CD4-positive, alpha-beta memory T cell (primary cell): ENCODE measurements at regions not wholly inside any gene's neighbourhood (a gene's known extent, or its start where the extent isn't known, plus 50 kb on each side); places are given as distances from the start of the nearest gene placed in this dataset.
"Not testable (repeated sequence)": the region's sequence is repeated elsewhere in the genome, so short reads cannot be mapped to it uniquely, and the experiment has no call there.

Experiments used
- CTCF ChIA-PET: fragments of 350-600 bp; sonication (Branson Sonifier 250); formaldehyde crosslinking; loops from one replicate; lab custom pipeline; 2021; ENCODE audit warnings: inconsistent platforms; ENCODE audit not compliant: partially characterized antibody; lab: Charles Lee
- POLR2A ChIA-PET: fragments of 350-600 bp; sonication (Branson Sonifier 250); formaldehyde crosslinking; loops from one replicate; lab custom pipeline; 2021; ENCODE audit not compliant: partially characterized antibody; lab: Charles Lee
- DNase-seq, 5 donors: peaks; one replicate each; pipeline versions ENCODE4 v3.0.0 to v3.0.0-alpha.2; 2020 to 2022; ENCODE audit warnings: mixed read lengths in 1 of 5
- H3K27ac ChIP-seq: one replicate; pipeline ENCODE4 v1.7.0; 2013; ENCODE audit warnings: low read depth, low read length
- H3K27me3 ChIP-seq: 2 replicates; pipeline ENCODE4 v1.7.0; 2013; ENCODE audit warnings: mild to moderate bottlenecking, low read length, moderate library complexity; ENCODE audit not compliant: insufficient read depth
- H3K36me3 ChIP-seq: 2 replicates; pipeline ENCODE4 v1.7.0; 2013; ENCODE audit warnings: mild to moderate bottlenecking, low read length, moderate library complexity; ENCODE audit not compliant: insufficient read depth
- H3K4me1 ChIP-seq: 2 replicates; pipeline ENCODE4 v1.7.0; 2013; ENCODE audit warnings: mild to moderate bottlenecking, low read length, moderate library complexity; ENCODE audit not compliant: insufficient read depth
- H3K4me3 ChIP-seq, 2 donors: one replicate each; pipeline ENCODE4 v1.7.0; 2013; ENCODE audit warnings: low read length in 2 of 2, mild to moderate bottlenecking in 1 of 2
- H3K9me3 ChIP-seq, 2 donors: one replicate each; pipeline ENCODE4 v1.7.0; 2013; ENCODE audit warnings: low read length in 2 of 2, control low read depth in 1 of 2; ENCODE audit not compliant: control insufficient read depth in 1 of 2
- H3K27ac Mint-ChIP-seq, 7 donors: one replicate each; pipeline ENCODE4 v1.8.0; 2020 to 2021; ENCODE audit warnings: mixed read lengths in 7 of 7, mild to moderate bottlenecking in 6 of 7, inconsistent platforms in 3 of 7, moderate library complexity in 3 of 7
- H3K27me3 Mint-ChIP-seq, 2 donors: one replicate each; pipeline ENCODE4 v1.8.0; 2020 to 2021; ENCODE audit warnings: mixed read lengths in 2 of 2
- H3K36me3 Mint-ChIP-seq, 2 donors: one replicate each; pipeline ENCODE4 v1.8.0; 2020 to 2021; ENCODE audit warnings: mixed read lengths in 2 of 2, inconsistent platforms in 1 of 2, mild to moderate bottlenecking in 1 of 2
- H3K4me1 Mint-ChIP-seq, 4 donors: one replicate each; pipeline ENCODE4 v1.8.0; 2020 to 2021; ENCODE audit warnings: mixed read lengths in 4 of 4, mild to moderate bottlenecking in 1 of 4
- H3K4me3 Mint-ChIP-seq, 8 donors: one replicate each; pipeline ENCODE4 v1.8.0; 2020 to 2021; ENCODE audit warnings: mixed read lengths in 8 of 8, mild to moderate bottlenecking in 7 of 8, moderate library complexity in 6 of 8, inconsistent platforms in 3 of 8
- H3K9me3 Mint-ChIP-seq, 8 donors: one replicate each; pipeline ENCODE4 v1.8.0; 2020 to 2021; ENCODE audit warnings: mixed read lengths in 8 of 8, mild to moderate bottlenecking in 5 of 8, inconsistent platforms in 3 of 8, moderate library complexity in 1 of 8
- intact Hi-C: fragments of 100-400 bp; cut with micrococcal nuclease; formaldehyde crosslinking; loops from one replicate; pipeline ENCODE4 v1.15.1; 2023

DNA sequence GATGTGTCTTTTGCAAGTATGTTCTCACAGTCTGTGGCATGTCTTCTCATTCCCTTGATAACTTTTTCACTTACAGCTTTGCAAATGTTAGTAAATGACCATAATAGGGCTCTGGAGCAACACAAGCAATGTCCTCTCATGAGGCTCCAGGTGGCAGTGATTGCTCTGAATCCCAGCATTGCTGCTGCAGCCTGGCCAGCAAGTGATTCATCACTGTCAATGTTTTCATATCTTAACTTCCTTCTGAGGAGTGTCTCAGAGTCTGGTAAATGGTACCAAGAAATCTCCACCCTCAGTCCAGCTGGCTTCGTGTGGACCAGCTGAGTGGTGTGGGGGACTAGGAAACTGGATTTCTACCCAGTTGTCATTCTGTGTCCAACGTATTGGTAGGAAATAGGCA lies 139.6 kb downstream of the MYLK4 start:
- H3K27me3 ChIP-seq: no peaks in the 10 kb centered on the region
- Mint-ChIP-seq H3K4me3 (no peak overlapping the region), H3K27me3 (peaks cover 2 to 15% of the 10 kb centered on the region in 2 donors), H3K36me3 (no peaks in the 10 kb centered on the region), H3K9me3 (peaks cover 0 to 7% (median 2%) of the 10 kb centered on the region in 8 donors), H3K4me1 (no peaks in the 10 kb centered on the region), H3K27ac (no peak overlapping the region)
- no peak overlapping the region for H3K27ac ChIP-seq
- DNase-seq: no peak
- no peaks in the 10 kb centered on the region for H3K9me3 ChIP-seq
- ChIA-PET CTCF (no interaction called here), POLR2A (no interaction called here)
- no peaks in the 10 kb centered on the region for H3K36me3 ChIP-seq
- no peaks in the 10 kb centered on the region for H3K4me1 ChIP-seq
- intact Hi-C loops: no loop called here
- no peak overlapping the region for H3K4me3 ChIP-seq

DNA sequence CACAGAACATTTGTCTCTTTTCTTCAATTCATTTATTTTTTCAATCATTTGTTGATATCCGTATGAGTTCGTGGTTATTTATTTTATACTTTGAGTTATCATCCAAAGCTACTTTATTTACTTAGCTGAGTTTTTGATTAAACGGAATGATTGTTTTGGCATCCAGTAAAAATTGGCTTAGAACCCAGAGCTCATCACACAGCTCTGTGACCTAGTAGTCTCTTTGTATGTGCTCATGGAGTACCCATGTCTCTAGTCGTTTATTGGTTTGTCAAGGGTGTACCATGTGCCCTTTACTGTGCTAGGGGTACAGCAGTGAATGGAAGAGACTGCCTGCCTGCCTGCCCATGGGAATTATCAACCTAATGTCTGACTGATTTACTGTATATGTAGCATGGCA lies 142.2 kb downstream of the MYLK4 start:
- H3K27ac ChIP-seq: no peak overlapping the region
- DNase-seq: no peak
- no peaks in the 10 kb centered on the region for H3K36me3 Mint-ChIP-seq
- ChIA-PET POLR2A (no interaction called here), CTCF (interaction anchor here (2.6 kb wide), 1 partner anchor 26 kb away, joined by 8 read pairs; no protein-coding TSS in a partner anchor)
- no peaks in the 10 kb centered on the region for H3K4me1 Mint-ChIP-seq
- H3K36me3 ChIP-seq: no peaks in the 10 kb centered on the region
- H3K9me3 ChIP-seq: no peaks in the 10 kb centered on the region
- H3K4me3 ChIP-seq: no peak overlapping the region
- H3K27me3 Mint-ChIP-seq: peaks cover 2 to 10% of the 10 kb centered on the region in 2 donors
- H3K9me3 Mint-ChIP-seq: no peaks in the 10 kb centered on the region
- no peak overlapping the region for H3K27ac Mint-ChIP-seq
- intact Hi-C loops: no loop called here
- H3K27me3 ChIP-seq: no peaks in the 10 kb centered on the region
- H3K4me1 ChIP-seq: no peaks in the 10 kb centered on the region
- no peak overlapping the region for H3K4me3 Mint-ChIP-seq

DNA sequence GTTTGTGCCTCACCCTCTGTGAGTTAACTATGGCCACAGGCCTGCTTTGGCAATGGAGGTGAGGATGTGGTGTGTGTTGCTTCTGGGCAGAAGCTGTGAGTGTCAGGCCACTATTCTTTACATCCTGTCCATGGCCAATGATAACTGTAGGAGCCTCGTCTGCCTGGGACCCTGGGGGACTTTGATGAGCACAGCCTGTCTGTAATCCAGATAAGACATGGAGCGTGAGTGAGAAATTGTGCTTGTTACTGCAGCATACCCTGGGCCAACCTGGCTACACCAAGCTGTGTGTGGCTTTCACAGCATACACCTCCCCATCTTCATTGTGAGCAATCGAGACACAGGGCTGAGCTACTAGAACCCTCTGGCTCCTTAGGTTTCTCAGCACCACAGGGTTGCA lies 150.4 kb downstream of the MYLK4 start:
- no peaks in the 10 kb centered on the region for H3K9me3 ChIP-seq
- no peaks in the 10 kb centered on the region for H3K4me1 ChIP-seq
- no peaks in the 10 kb centered on the region for H3K27me3 ChIP-seq
- H3K27ac ChIP-seq: no peak overlapping the region
- H3K4me3 ChIP-seq: no peak overlapping the region
- ChIA-PET CTCF (no interaction called here), POLR2A (no interaction called here)
- intact Hi-C loops: no loop called here
- Mint-ChIP-seq H3K27ac (no peak overlapping the region), H3K36me3 (no peaks in the 10 kb centered on the region), H3K9me3 (peaks cover 0 to 2% (median 0%) of the 10 kb centered on the region in 8 donors), H3K27me3 (peaks cover 5 to 9% of the 10 kb centered on the region in 2 donors), H3K4me1 (no peaks in the 10 kb centered on the region), H3K4me3 (no peak overlapping the region)
- H3K36me3 ChIP-seq: no peaks in the 10 kb centered on the region
- no peak for DNase-seq

DNA sequence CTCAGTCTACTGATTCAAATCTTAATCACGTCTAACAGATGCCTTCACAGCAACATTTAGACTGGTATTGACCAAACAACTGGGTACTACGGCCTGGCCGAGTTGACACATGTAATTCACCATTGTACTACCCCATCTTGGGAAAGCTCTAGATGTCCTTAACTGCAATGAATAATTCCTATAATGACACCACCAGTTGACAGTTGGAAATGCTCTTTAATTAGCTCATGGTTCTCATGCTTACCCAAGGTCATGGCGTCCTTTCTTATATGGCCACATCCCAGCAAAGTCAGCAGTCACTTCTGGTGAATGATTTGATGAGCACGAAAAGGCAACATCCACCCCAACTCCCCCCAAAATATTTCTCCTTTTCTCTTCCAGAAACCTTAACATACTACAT lies 150.9 kb downstream of the MYLK4 start:
- no peaks in the 10 kb centered on the region for H3K36me3 ChIP-seq
- no peaks in the 10 kb centered on the region for H3K27me3 ChIP-seq
- no peak overlapping the region for H3K4me3 ChIP-seq
- Mint-ChIP-seq H3K27ac (no peak overlapping the region), H3K27me3 (peaks cover 7 to 13% of the 10 kb centered on the region in 2 donors), H3K9me3 (peaks cover 0 to 2% (median 0%) of the 10 kb centered on the region in 8 donors), H3K4me1 (no peaks in the 10 kb centered on the region), H3K36me3 (no peaks in the 10 kb centered on the region), H3K4me3 (no peak overlapping the region)
- no peaks in the 10 kb centered on the region for H3K9me3 ChIP-seq
- ChIA-PET CTCF (no interaction called here), POLR2A (no interaction called here)
- H3K4me1 ChIP-seq: no peaks in the 10 kb centered on the region
- H3K27ac ChIP-seq: no peak overlapping the region
- no peak for DNase-seq
- intact Hi-C loops: no loop called here

DNA sequence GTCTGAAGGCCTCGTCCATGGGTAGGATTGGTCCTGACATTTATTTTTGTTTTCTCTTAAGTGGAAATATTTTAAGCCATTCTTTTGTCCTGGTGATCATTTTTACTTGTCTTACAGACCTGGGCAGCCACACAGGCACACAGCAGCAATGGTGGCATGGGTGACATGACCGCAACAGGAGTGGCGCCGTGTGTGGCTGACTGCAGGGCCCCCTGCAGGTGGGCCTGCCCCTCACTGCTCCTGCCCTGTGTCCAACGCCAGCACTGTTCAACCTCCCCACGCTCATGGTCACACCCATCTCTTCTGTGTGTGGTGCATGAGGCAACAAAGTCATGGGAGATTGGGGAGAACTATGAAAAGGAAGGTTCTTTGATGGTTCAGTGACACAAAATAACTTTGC lies 151.9 kb downstream of the MYLK4 start:
- no peak for DNase-seq
- ChIA-PET CTCF (no interaction called here), POLR2A (no interaction called here)
- Histone ChIP-seq H3K4me3 (no peak overlapping the region), H3K27me3 (no peaks in the 10 kb centered on the region), H3K36me3 (no peaks in the 10 kb centered on the region), H3K9me3 (no peaks in the 10 kb centered on the region), H3K27ac (no peak overlapping the region), H3K4me1 (no peaks in the 10 kb centered on the region)
- peaks cover 0 to 2% (median 0%) of the 10 kb centered on the region in 8 donors for H3K9me3 Mint-ChIP-seq
- no peaks in the 10 kb centered on the region for H3K36me3 Mint-ChIP-seq
- no peak overlapping the region for H3K4me3 Mint-ChIP-seq
- intact Hi-C loops: no loop called here
- peaks cover 6 to 20% of the 10 kb centered on the region in 2 donors for H3K27me3 Mint-ChIP-seq
- H3K4me1 Mint-ChIP-seq: no peaks in the 10 kb centered on the region
- H3K27ac Mint-ChIP-seq: no peak overlapping the region

DNA sequence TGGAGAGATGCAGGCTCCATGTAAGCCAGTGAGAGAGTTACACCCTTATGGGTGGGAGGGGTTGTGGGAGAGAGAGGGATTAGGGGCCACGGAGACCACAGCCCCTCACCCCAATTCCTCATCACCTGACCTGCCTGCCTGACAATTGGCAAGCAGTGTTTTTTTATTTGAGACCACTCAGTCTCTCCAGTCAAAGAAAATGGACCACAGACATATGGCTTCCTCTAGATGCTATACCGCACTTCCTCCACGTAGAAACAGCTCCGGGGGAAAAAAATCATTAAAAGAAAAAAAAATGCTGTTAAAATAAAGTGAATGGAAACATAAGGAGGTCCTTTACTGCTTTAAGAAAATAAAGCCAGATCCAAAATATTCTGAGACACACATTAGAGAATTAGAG lies 152.7 kb downstream of the MYLK4 start:
- H3K4me3 Mint-ChIP-seq: no peak overlapping the region
- peaks cover 6 to 22% of the 10 kb centered on the region in 2 donors for H3K27me3 Mint-ChIP-seq
- Histone ChIP-seq H3K27me3 (no peaks in the 10 kb centered on the region), H3K9me3 (no peaks in the 10 kb centered on the region), H3K4me1 (no peaks in the 10 kb centered on the region), H3K4me3 (no peak overlapping the region), H3K27ac (no peak overlapping the region), H3K36me3 (no peaks in the 10 kb centered on the region)
- intact Hi-C loops: no loop called here
- no peak for DNase-seq
- no peaks in the 10 kb centered on the region for H3K4me1 Mint-ChIP-seq
- CTCF ChIA-PET: no interaction called here
- H3K36me3 Mint-ChIP-seq: no peaks in the 10 kb centered on the region
- H3K27ac Mint-ChIP-seq: no peak overlapping the region
- H3K9me3 Mint-ChIP-seq: peaks cover 0 to 2% (median 0%) of the 10 kb centered on the region in 8 donors
- POLR2A ChIA-PET: no interaction called here

DNA sequence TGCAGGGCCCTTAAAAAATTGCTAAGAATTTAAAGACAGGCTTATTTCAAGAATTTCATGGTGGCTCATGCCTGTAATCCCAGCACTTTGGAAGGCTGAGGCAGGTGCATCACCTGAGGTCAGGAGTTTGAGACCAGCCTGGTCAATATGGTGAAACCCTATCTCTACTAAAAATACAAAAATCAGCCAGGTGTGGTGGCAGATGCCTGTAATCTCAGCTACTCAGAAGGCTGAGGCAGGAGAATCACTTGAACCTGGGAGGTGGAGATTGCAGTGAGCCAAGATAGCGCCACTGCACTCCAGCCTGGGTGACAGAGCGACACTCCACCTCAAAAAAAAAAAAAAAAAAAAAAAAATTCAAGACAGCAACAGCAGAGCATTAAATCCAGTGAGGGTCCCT lies 153.3 kb downstream of the MYLK4 start:
- H3K36me3 ChIP-seq, H3K4me1 Mint-ChIP-seq, H3K27ac Mint-ChIP-seq, intact Hi-C loops, H3K27ac ChIP-seq, CTCF ChIA-PET, H3K4me1 ChIP-seq, H3K36me3 Mint-ChIP-seq, H3K9me3 ChIP-seq, DNase-seq, H3K4me3 ChIP-seq, H3K9me3 Mint-ChIP-seq, POLR2A ChIA-PET, H3K27me3 ChIP-seq, H3K4me3 Mint-ChIP-seq: not testable (repeated sequence)
- peaks cover 6 to 22% of the 10 kb centered on the region in 2 donors for H3K27me3 Mint-ChIP-seq

DNA sequence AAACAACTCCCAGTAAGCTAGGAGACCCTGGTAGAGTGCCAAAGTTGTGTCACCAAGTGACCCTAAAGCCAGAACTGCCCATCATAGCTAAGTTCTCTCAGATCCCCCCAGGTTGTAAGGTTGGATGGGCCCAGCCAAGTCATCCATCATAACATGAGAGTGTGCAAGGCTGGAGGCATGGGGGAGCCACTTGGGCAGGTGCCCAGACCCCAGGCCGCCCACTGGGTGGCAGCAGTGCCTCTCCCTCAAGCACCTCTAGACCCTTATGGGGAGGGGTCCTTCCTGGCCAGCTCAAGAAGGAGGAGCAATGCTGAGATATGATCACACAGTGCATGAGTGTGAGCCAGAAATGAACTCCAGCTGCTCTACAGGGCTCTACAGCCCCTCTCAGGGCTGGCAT lies 154.5 kb downstream of the MYLK4 start:
- H3K4me1 Mint-ChIP-seq: no peaks in the 10 kb centered on the region

More for the DNA sequence above, 154.5 kb downstream of the MYLK4 start:
- Histone ChIP-seq H3K4me3 (no peak overlapping the region), H3K4me1 (no peaks in the 10 kb centered on the region), H3K9me3 (no peaks in the 10 kb centered on the region), H3K36me3 (no peaks in the 10 kb centered on the region), H3K27me3 (no peaks in the 10 kb centered on the region), H3K27ac (no peak overlapping the region)
- Mint-ChIP-seq H3K4me3 (no peak overlapping the region), H3K9me3 (peaks cover 0 to 2% (median 0%) of the 10 kb centered on the region in 8 donors), H3K27ac (no peak overlapping the region), H3K36me3 (no peaks in the 10 kb centered on the region), H3K27me3 (peaks cover 6 to 22% of the 10 kb centered on the region in 2 donors)
- ChIA-PET CTCF (no interaction called here), POLR2A (no interaction called here)
- intact Hi-C loops: no loop called here
- no peak for DNase-seq
